ENCODE measurements at regions not wholly inside any gene's neighbourhood (a gene's known extent, or its start where the extent isn't known, plus 50 kb on each side); places are given as distances from the start of the nearest gene placed in this dataset.

DNA sequence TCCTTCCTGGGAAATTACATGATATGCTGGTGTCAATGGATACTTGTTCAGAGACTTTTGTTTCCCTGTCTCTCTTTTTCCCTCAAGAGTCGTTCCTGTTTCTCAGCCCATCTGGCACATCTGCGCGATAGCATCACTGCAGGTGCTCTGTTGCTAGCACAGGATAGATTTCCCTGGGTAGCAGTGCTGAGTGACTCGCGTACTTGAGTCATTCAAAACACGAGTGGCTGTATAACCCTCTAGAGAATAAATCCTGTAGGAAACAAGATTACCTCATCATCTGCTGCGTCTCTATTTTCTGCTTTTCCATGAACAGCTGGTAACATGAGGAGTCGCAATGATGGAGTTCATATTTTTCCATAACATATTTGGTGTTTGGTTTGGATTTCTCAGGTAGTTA is 452.0 kb upstream of the FZD8 start:
- Histone ChIP-seq H3K4me3 (no peak overlapping the region), H3K9me3 (no peaks in the 10 kb centered on the region), H3K4me1 (no peaks in the 10 kb centered on the region), H3K36me3 (no peaks in the 10 kb centered on the region), H3K27me3 (no peaks in the 10 kb centered on the region), H3K27ac (no peak overlapping the region)
- no peak for DNase-seq (ENCODE audit: low spot score in 2 of 2)
- TF ChIP-seq POLR2A (IDR thresholded peaks at IDR 0.05): no peak
- TF ChIP-seq, protein P1, sequence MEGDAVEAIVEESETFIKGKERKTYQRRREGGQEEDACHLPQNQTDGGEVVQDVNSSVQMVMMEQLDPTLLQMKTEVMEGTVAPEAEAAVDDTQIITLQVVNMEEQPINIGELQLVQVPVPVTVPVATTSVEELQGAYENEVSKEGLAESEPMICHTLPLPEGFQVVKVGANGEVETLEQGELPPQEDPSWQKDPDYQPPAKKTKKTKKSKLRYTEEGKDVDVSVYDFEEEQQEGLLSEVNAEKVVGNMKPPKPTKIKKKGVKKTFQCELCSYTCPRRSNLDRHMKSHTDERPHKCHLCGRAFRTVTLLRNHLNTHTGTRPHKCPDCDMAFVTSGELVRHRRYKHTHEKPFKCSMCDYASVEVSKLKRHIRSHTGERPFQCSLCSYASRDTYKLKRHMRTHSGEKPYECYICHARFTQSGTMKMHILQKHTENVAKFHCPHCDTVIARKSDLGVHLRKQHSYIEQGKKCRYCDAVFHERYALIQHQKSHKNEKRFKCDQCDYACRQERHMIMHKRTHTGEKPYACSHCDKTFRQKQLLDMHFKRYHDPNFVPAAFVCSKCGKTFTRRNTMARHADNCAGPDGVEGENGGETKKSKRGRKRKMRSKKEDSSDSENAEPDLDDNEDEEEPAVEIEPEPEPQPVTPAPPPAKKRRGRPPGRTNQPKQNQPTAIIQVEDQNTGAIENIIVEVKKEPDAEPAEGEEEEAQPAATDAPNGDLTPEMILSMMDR (IDR thresholded peaks at IDR 0.05): no peak
- TF ChIP-seq EP300 (IDR thresholded peaks at IDR 0.05): no peak
- TF ChIP-seq POLR2AphosphoS5 (IDR thresholded peaks at IDR 0.05): no peak
- 66% methylated on average over 8 of the region's 8 CpGs for WGBS

DNA sequence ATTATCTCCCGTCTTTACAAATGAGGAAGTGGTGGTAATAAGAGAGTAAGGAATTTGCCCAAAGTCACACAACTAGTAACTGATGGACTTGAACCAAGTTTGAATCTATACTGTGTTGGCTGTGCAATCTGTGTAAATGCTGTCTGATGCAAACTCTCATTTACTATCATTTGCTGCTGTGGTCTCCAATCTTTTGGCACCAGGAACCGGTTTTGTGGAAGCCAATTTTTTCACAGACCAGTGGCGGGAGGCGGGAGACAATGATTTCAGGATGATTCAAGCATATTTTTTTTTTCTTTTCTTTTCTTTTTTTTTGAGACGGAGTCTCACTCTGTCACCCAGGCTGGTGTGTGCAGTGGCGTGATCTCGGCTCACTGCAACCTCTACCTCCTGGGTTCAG is 450.0 kb upstream of the FZD8 start:
- Histone ChIP-seq H3K27me3 (no peaks in the 10 kb centered on the region), H3K9me3 (no peaks in the 10 kb centered on the region), H3K36me3 (no peaks in the 10 kb centered on the region), H3K4me1 (peaks cover 4% of the 10 kb centered on the region), H3K27ac (no peak overlapping the region), H3K4me3 (no peak overlapping the region)
- TF ChIP-seq POLR2AphosphoS5 (IDR thresholded peaks at IDR 0.05) (no peak), POLR2A (IDR thresholded peaks at IDR 0.05) (no peak), EP300 (IDR thresholded peaks at IDR 0.05) (no peak)
- TF ChIP-seq, protein P1 (IDR thresholded peaks at IDR 0.05): no peak
- WGBS: 87% methylated on average over 7 of the region's 7 CpGs
- no peak for DNase-seq (ENCODE audit: low spot score in 2 of 2)

DNA sequence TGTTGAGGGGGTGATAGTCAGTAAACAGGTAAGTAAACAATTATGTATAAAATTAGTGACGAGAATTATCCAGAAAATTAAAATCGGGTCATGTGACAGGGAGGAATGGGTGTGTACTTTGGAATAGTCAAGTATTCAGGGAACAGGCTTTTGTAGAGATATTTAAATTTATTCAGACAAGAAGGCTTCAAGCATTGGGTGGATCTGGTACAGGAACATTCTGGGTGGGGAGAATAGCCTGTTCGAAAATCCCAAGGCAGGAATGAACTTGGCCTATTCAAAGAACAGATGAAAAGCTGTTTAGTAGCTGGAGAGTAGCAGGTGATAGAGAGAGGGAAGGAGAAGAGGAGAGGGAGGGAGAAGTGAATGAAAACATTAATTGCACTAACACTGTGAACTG is 448.9 kb upstream of the FZD8 start:
- DNase-seq (ENCODE audit: low spot score in 2 of 2): no peak
- H3K27ac ChIP-seq: no peak overlapping the region
- peaks cover 4% of the 10 kb centered on the region for H3K4me1 ChIP-seq
- WGBS: 73% methylated on average over 3 of the region's 3 CpGs
- TF ChIP-seq POLR2A (IDR thresholded peaks at IDR 0.05): no peak
- TF ChIP-seq, protein P1 (IDR thresholded peaks at IDR 0.05): no peak
- no peak for TF ChIP-seq EP300 (IDR thresholded peaks at IDR 0.05)
- TF ChIP-seq POLR2AphosphoS5 (IDR thresholded peaks at IDR 0.05): no peak
- H3K4me3 ChIP-seq: no peak overlapping the region
- no peaks in the 10 kb centered on the region for H3K36me3 ChIP-seq
- H3K9me3 ChIP-seq: no peaks in the 10 kb centered on the region
- H3K27me3 ChIP-seq: no peaks in the 10 kb centered on the region

DNA sequence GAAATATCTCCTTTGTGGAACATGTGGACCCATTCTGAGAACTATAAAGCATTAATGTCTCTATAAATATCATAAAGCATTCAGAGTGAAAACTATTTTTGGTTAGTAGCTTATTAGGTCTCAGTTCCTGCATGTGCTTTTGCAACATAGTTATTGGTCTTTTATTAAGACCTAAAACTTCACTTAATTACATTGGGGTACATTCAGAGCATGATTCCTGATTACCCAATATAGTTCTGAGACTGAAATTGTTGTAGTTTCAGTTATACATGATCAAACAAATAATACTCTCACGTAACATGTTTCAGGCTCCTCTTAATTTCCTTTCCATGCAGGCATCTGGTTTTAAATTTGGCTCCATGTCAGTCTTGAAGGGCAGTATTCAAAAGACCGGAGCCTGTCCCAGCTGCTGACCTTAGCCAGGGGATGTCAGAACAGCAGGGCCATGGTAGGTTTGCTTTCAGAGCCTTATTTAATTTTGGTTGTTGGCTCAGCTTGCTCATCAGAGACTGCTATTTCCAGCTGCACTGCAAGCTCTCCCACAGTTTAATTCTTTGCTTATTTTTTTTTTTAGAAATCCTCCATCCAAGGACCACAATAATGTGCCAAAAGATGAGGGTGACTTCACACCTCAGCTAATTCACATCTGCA is 447.8 kb upstream of the FZD8 start:
- WGBS: 73% methylated on average over 2 of the region's 2 CpGs

More for the DNA sequence above, 447.8 kb upstream of the FZD8 start:
- Histone ChIP-seq H3K9me3 (no peaks in the 10 kb centered on the region), H3K4me3 (no peak overlapping the region), H3K4me1 (peaks cover 4% of the 10 kb centered on the region), H3K36me3 (no peaks in the 10 kb centered on the region), H3K27me3 (no peaks in the 10 kb centered on the region), H3K27ac (no peak overlapping the region)
- TF ChIP-seq POLR2AphosphoS5 (IDR thresholded peaks at IDR 0.05) (no peak), POLR2A (IDR thresholded peaks at IDR 0.05) (no peak), EP300 (IDR thresholded peaks at IDR 0.05) (no peak)
- TF ChIP-seq, protein P1 (IDR thresholded peaks at IDR 0.05): no peak
- DNase-seq (ENCODE audit: low spot score in 2 of 2): no peak
